ENCODE measurements at regions not wholly inside any gene's neighbourhood (a gene's known extent, or its start where the extent isn't known, plus 50 kb on each side); places are given as distances from the start of the nearest gene placed in this dataset.

- no peak for DNase-seq (ENCODE audit: low read depth in 2 of 2)
These were observed 1305.8 kb downstream of the OTOL1 start for GRCh38 chr3:162802228-162802965.

DNA sequence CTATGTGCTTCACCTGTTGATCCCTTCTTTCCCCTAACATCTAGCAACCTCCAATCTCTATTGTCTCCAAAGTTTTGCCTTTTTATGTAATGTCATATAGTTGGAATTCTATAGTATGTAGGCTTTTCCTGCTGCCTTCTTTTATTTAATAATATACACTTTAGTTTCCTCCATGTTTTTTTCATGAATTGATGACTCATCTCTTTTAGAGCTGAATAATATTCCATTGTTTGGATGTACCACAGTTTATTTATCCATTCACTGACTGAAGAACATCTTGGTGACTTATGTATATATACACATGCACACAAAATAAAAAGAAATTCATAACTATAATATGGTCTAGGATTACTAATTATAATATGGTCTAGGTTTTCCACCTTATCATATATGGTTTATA, 1314.2 kb downstream of the OTOL1 start:
- DNase-seq (ENCODE audit: low read depth in 2 of 2), result no peak

GRCh38 chr3:162842549-162843216, 1346.1 kb downstream of the OTOL1 start:
- no peak for DNase-seq (ENCODE audit: low read depth in 2 of 2)

DNA sequence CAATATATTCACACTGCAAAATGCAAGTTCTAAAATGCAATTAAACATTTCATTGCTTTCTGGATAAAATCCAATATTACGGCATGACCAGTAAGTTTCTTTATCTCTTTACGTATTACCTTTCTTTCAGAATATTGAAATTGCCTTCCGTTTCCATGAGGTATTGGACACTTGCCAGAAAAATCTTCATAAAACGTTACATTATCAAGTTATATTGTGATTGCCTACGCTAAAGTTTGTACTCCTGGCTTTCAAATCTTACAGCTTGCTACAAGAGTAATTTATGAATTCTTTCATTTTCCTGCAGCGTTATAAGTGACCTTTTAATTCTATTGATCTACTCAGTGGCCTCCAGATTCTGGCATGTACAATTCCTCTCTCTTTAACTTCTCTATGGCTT, 1349.3 kb downstream of the OTOL1 start:
- DNase-seq (ENCODE audit: low read depth in 2 of 2), result no peak

DNA sequence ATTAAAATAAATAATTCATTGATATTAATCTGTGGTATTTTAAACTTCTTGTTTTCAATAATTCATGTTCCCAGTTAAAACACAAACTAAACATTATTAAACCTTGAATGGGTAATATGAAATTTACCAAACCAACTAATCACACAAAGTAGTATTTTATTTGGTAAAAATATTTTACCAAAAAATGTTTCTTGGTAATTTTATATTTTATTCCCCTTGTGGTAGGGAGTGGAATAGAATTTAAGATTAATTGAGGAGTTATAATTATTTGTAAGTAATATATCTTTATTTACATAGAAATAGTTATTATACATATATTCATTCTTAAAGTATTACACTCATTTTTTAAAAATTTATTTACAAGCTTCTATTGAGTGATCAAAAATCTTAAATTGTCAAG, 1350.9 kb downstream of the OTOL1 start:
- DNase-seq (ENCODE audit: low read depth in 2 of 2), result no peak

DNA sequence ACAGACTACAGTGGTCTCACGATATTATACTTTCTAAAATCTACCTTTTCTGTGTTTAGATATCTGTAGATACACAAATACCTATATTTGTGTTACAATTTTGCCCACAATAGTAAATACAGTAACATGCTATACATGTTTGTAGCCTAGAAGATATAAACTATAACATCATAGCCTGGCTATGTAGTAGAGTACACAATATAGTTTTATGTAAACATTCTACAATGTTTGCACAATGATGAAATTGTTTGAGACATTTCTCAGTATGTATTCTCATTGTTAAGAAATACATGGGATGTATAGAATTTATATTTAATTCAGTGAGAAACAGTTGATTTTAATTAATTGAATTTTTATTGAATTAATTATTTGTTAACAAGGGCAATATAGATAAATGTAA, 1367.0 kb downstream of the OTOL1 start:
- DNase-seq (ENCODE audit: low read depth in 2 of 2), result no peak

DNA sequence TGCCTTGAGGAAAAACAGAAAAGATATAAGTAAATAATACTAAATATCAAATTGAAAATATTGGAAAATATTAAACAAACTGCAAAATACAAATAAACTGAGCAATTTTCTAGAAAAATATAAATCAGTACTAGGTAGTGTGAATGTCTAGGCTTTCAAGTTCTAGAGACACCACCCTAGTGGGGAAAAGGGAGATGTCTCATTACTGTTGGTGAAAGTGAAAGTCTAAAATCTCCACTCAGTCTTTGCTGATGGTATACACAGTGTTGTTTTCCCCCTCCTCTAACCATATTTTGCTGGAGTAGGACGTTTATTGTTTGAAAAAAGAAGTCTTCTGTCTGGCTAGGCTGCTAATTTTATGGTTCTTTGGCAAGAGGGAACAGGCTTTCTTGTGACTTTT, 1368.9 kb downstream of the OTOL1 start:
- DNase-seq (ENCODE audit: low read depth in 2 of 2), result no peak

DNA sequence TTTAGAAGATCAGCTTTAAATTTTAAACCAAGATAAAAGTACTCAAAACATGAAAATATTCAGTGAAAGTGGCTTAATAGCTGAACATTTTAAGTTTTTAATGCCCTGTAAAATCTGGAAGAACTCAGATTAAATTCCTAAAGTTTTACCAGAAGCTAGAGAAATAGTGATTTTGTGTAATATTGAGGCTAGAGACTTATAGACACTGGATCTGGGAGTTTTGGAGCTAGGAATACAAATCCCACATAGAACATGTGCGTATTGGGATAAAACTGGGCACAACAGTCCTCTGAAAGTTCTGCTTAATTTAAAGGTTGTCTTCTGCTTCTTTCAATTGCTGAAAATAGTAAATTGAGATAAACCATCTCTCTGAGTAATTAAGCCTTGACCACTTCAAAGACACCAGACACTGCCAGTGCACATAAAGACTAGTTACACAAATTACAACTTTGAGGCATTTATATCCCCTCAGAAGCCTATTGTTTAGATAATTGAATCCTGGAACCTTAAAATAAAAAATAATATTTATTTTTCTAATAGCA, 1382.5 kb downstream of the OTOL1 start:
- DNase-seq (ENCODE audit: low read depth in 2 of 2), result no peak

- DNase-seq (ENCODE audit: low read depth in 2 of 2), result no peak
These were observed 1387.8 kb downstream of the OTOL1 start for GRCh38 chr3:162884373-162884772.

DNA sequence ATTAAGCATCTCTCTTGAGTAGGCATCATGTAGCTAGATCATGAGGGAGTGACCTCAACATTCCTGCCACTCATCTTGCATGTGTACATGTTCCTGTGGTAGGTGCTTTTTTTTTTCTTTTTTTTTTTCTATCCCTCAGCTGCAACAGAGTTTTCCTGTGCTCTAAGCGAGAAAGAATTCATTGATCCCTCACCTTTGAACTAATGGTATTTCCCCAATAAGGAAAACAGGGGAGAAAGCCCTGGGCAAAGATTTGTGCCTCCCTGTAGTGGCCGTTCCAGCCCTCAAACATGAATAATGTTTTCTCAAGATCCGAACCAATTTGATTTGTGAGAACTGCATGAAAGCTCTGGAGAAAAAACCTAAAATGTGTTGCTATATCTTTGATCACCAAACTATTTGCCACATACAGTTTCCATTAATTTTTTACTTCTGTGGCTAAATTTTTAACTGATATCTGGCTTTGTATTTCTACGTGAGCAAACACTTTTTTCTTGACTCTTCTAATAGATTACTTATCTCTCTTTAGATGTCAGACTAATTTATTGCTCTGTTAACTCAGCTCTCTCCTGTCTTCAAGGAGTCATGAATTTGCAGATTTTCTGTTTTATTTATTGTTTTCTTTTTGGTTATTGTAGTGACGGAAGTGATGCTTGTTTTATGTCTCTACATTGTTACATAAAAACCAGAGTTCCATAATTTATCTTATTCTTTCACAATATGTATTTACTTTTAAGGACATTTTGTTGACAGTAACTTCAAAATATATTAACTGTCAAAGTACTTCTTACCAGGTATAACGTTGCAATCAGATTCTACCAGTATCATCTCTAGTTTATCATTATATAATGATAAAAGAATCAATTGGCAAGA, 1396.5 kb downstream of the OTOL1 start:
- no peak for DNase-seq (ENCODE audit: low read depth in 2 of 2)

DNA sequence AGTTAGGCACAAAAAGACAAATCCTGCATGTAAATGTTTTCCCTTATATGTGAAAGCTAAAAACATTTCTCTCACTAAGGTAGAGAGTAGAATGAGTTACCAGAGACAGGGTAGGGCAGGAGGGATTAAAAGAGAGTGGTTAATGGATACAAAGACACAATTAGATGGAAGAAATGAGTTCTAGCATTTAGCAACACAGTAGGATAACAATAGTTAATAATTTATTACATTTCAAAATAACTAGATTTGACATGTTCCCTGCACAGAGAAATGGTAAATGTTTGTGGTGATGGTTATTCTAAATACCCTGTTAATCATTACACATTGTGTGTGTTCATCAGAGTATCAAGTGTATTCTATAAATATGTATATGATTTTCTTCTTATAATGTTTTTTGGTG, 1400.7 kb downstream of the OTOL1 start:
- no peak for DNase-seq (ENCODE audit: low read depth in 2 of 2)

DNA sequence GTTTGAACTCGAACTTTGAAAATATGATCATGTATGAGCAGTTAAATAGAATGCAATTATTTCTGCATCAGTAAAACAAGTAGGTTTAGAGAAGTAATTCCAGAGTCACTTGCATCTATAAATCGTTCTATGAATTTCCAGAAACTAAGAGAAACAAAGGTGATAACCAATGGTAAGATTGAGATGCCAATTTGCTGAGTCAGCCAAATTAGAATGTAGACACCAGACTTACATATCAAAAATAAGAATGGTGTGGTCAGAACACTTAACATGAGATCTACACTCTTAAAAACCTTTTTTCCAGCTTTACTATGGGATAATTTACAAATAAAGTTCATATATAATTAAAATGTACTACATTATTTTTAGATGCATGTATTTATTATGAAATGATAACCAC, 1435.9 kb downstream of the OTOL1 start:
- no peak for DNase-seq (ENCODE audit: low read depth in 2 of 2)

DNA sequence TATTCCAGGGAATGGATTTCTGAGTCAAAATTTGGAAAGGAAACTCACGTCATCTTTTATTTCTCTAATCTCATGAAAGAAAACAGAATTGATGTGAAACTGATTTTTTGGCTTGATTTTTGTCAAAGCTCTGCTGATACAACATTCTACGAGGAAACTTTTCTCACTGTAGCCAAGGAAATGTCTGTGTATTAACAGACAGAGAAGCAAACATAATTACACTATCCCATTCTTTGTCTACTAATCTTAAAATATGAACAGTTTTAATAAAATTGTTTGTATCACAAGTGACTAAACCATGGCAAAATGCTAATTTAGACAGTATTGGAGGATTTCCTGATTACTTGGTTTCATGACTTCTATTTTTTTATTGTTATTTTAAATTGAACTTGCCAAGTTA, 1437.0 kb downstream of the OTOL1 start:
- DNase-seq (ENCODE audit: low read depth in 2 of 2), result no peak

DNA sequence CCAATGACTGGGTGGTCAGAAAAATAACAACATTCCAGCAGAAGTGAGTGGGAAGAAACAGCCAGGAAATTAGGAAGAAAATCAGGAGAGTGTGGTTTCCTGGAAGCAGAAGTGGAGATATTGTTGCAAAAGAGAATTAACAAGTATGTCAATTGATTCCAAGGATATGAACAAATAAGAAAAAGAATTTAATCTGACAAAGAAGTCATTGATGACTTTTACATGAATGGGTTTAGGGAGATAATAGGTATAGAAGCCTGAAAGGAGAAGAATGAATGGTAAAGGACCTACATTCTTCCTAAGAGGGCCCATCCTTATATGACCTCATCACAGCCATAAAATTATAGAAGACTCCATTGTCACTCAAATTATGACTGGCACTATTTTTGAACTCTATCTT, 1440.1 kb downstream of the OTOL1 start:
- no peak for DNase-seq (ENCODE audit: low read depth in 2 of 2)

DNA sequence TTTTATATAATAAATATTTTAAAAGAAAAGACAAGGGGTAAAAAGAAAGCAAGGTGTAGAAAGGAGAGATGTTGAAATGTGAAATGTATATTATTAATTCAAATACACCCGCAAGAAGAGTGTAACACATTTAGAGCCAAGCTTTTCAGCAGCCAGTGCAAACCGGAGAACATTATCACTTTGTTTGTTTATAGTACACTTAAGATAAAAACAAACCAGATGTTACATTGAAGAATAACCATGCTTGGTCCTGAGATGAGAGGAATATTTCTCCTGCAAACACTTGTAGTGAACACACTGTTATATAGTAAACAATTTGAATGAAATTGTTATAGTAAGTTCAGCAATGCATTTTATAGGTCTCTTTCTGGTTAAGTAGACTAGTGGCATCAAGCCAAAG, 1441.5 kb downstream of the OTOL1 start:
- no peak for DNase-seq (ENCODE audit: low read depth in 2 of 2)

GRCh38 chr3:162945626-162946025, 1449.0 kb downstream of the OTOL1 start:
- no peak for DNase-seq (ENCODE audit: low read depth in 2 of 2)

DNA sequence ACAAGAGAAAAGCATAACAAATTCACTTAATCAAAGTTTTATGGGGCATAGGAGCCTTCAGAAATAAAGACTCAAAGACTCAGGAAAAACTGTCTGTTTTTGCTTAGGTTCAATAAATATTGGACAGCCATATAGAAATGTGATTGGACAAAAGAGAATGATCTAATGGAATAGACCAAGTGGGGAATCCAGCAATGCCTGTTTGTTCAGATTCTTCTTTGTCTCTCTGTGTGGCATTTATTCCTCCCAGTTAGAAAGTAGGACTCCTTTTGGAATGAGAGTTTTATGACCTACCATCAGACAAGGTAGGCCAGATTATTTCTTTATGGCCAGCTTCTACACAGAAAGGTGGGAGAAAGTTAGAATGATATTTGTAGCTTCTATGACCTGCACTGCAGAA, 1460.1 kb downstream of the OTOL1 start:
- DNase-seq (ENCODE audit: low read depth in 2 of 2), result no peak

GRCh38 chr3:162960269-162960668, 1463.7 kb downstream of the OTOL1 start:
- no peak for DNase-seq (ENCODE audit: low read depth in 2 of 2)

DNA sequence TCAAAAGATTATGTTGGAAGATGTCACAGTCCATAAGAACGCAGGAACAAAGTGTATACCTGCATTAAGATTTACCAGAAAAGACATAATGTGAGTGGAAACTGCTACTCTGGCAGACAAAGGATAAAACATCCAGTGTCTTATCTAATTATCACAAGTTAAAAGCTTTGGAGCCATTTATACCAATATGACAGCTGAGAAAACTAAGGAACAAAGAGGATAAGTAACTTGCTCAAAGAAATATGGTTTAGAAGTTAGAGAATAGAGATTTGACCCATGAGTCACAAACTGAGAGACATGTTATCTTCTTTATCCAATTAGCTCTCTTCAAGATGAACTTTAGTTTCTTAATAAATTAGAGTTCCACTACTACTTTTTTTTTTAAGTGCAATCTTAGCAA, 1473.7 kb downstream of the OTOL1 start:
- no peak for DNase-seq (ENCODE audit: low read depth in 2 of 2)

DNA sequence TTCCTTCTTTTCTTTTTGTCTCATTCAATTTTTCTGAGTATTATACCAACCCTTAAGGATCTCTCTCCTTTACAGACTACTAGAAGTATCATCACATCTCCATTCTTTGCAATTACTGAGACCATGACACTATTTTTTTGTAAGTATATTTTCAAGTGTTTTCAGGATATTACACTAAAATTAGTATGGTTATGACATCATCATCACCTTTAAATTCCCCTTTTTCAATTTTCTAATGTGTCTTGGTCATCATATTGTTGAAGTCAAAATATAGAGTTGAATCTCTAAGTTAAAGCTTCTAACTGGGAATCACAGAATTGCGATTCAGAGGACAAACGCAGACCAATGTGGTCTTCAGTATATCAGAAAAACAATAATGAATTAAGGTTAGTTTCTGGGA, 1475.1 kb downstream of the OTOL1 start:
- no peak for DNase-seq (ENCODE audit: low read depth in 2 of 2)

GRCh38 chr3:162973428-162973917, 1476.9 kb downstream of the OTOL1 start:
- no peak for DNase-seq (ENCODE audit: low read depth in 2 of 2)

GRCh38 chr3:162978136-162978535, 1481.5 kb downstream of the OTOL1 start:
- DNase-seq (ENCODE audit: low read depth in 2 of 2), result no peak
